GM12892 (cell line): ENCODE measurements at regions not wholly inside any gene's neighbourhood (a gene's known extent, or its start where the extent isn't known, plus 50 kb on each side); places are given as distances from the start of the nearest gene placed in this dataset.

ENCODE experiments used
- POLR2A ChIP-seq: IDR thresholded peaks from 2 replicates; pipeline ENCODE4 v1.6.1; 2011; ENCODE audit warnings: low read depth, low read length, control low read depth
- POLR2AphosphoS5 ChIP-seq: IDR thresholded peaks from 2 replicates; pipeline ENCODE4 v1.6.1; 2011; ENCODE audit warnings: low read depth, low read length, control low read depth

GRCh38 chr14:96627811-96628775 lies 125.9 kb downstream of the PAPOLA start:
- no peak for TF ChIP-seq POLR2A
- TF ChIP-seq POLR2AphosphoS5 = no peak
